Adrenal gland (tissue), 5 donors: ENCODE measurements at regions not wholly inside any gene's neighbourhood (a gene's known extent, or its start where the extent isn't known, plus 50 kb on each side); places are given as distances from the start of the nearest gene placed in this dataset.

ENCODE experiments used
- CTCF ChIP-seq, 6 experiments: fragments of 450-650 bp in 4 of 6; fragments of 200-600 bp in 2 of 6; sonication (generic) in 1 of 6; IDR thresholded peaks; 1 replicate in 5 of 6; 2 replicates in 1 of 6; pipeline versions ENCODE4 v1.5.1 to v1.8.0; 2016 to 2021; ENCODE audit warnings: antibody characterized with exemption in 6 of 6, mild to moderate bottlenecking in 2 of 6, moderate library complexity in 1 of 6
- POLR2A ChIP-seq, 2 donors: fragments of 450-650 bp; IDR thresholded peaks; one replicate each; pipeline ENCODE4 v1.6.1; 2017; ENCODE audit warnings: antibody characterized with exemption in 2 of 2, mild to moderate bottlenecking in 2 of 2, moderate library complexity in 1 of 2
- donor health status: DM: no; HTN: no; CAD: no.

- TF ChIP-seq CTCF (IDR thresholded peaks at IDR 0.05) (no peak), POLR2A (IDR thresholded peaks at IDR 0.05) (no peak)
Measured at GRCh38 chr17:56672195-56672594, 78.7 kb downstream of the NOG start.
